GM12873 (cell line): ENCODE measurements at regions not wholly inside any gene's neighbourhood (a gene's known extent, or its start where the extent isn't known, plus 50 kb on each side); places are given as distances from the start of the nearest gene placed in this dataset.

ENCODE experiments used
- CTCF ChIP-seq: IDR thresholded peaks from 2 replicates; pipeline ENCODE4 v1.5.1; 2012; ENCODE audit warnings: low read depth, mild to moderate bottlenecking, moderate library complexity, low read length, control low read depth; ENCODE audit not compliant: insufficient read depth; ENCODE audit errors: missing control alignments

DNA sequence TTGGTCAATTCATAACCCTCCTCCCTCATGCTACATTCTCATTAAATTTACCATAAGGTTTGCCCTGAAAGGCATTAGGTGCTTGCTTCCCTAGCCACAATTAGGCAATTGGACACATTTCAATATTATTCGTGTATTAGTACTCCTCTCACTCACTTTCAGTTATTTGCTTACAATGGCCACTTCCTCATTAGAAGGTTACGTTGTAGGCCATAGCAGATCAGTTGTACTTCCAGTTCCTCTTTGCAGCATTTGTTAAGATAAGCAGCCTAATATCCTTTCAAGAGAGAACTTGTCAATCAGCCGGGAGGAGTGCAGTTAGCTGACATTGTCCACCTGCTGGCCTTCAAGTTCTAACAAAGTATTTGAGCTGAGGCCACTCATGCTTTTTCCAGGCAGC, 1017.2 kb downstream of the PCDH7 start:
- TF ChIP-seq CTCF: no peak

DNA sequence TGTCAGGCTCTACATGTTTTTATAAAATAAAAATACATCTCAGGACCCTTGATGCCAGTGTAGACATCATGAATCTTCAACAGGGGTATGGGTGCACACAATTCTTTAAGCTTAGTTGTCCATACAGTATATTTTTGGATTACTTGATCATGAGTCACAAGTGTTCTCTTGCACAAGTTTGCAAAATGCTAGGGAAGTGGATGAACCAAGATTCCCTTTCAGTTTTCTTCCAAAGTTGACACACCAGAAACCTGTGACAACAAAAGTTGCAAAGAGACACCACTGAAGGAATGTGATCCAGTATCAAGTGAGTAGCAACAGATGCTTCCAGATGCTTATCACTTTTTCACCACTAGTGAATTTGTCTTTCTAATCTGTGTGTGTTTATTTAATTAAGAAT, 1021.2 kb downstream of the PCDH7 start:
- TF ChIP-seq CTCF: no peak

- no peak for TF ChIP-seq CTCF
Observed at GRCh38 chr4:31748382-31748781, 1028.2 kb downstream of the PCDH7 start.

GRCh38 chr4:31755751-31756150, 1035.6 kb downstream of the PCDH7 start:
- no peak for TF ChIP-seq CTCF

GRCh38 chr4:31768756-31769155, 1048.6 kb downstream of the PCDH7 start:
- TF ChIP-seq CTCF: no peak

GRCh38 chr4:31783311-31783710, 1063.1 kb downstream of the PCDH7 start:
- no peak for TF ChIP-seq CTCF

DNA sequence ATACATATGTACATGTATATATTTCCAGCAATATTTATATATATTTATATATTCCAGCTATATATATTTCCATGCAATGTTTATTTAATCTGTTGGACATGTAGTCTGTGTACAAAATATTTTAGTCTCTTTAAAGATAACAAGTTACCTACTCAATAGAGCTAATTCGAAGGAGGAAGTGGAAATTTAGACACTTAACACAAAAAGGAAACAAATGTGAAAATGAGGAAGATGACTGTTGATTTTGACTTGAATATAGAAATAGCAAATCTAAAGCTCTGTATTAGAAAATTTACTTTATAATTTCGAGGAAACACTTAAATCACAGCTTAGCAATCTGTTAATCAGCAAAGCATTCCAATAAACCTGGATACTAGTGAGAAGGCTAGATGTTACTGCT, 1064.4 kb downstream of the PCDH7 start:
- no peak for TF ChIP-seq CTCF
